IMR-90 (cell line): ENCODE measurements at regions not wholly inside any gene's neighbourhood (a gene's known extent, or its start where the extent isn't known, plus 50 kb on each side); places are given as distances from the start of the nearest gene placed in this dataset.

Experiments
- ATAC-seq: fragments of 200-7000 bp; cut with Tn5 transposase; 2 replicates; pipeline ENCODE4 v1.9.1; 2020; ENCODE audit warnings: low read depth, mild to moderate bottlenecking, moderate library complexity
- BruUV-seq: library from RNA; stranded (reverse); fragments of 400-500 nt; replicated peaks from 2 replicates; lab custom pipeline; 2021; lab: Mats Ljungman, UMichigan
- CTCF ChIA-PET: fragments of 300-600 bp; formaldehyde crosslinking; extraction: SDS; loops from one replicate; lab custom pipeline; 2021; ENCODE audit warnings: antibody characterized with exemption; lab: Yijun Ruan, JAX
- POLR2A ChIA-PET: fragments of 300-600 bp; sonication (Branson Sonifier 250); formaldehyde crosslinking; loops from one replicate; lab custom pipeline; 2022; ENCODE audit warnings: antibody characterized with exemption; ENCODE audit not compliant: unreplicated experiment; lab: Charles Lee
- DNase-seq: peaks from one replicate; pipeline ENCODE4 v3.0.0; 2013
- H2AFZ ChIP-seq: replicated peaks from 2 replicates; pipeline ENCODE3; 2013; ENCODE audit warnings: low read length, mild to moderate bottlenecking; ENCODE audit not compliant: poor library complexity
- H2AK5ac ChIP-seq: 2 replicates; pipeline ENCODE4 v1.6.1; 2013; ENCODE audit warnings: low read depth, low read length, inconsistent platforms
- H2AK9ac ChIP-seq: replicated peaks from 2 replicates; pipeline ENCODE3; 2013; ENCODE audit warnings: mild to moderate bottlenecking, low read depth, low read length, moderate library complexity; ENCODE audit not compliant: poor library complexity
- H2BK120ac ChIP-seq: 2 replicates; pipeline ENCODE4 v1.6.1; 2013; ENCODE audit warnings: low read depth, low read length, inconsistent platforms
- H2BK15ac ChIP-seq: 3 replicates; pipeline ENCODE4 v1.6.1; 2013; ENCODE audit warnings: low read depth, low read length, inconsistent platforms
- H2BK20ac ChIP-seq: 2 replicates; pipeline ENCODE4 v1.6.1; 2013; ENCODE audit warnings: low read depth, mild to moderate bottlenecking, inconsistent platforms, low read length, moderate library complexity
- H2BK5ac ChIP-seq: 2 replicates; pipeline ENCODE4 v1.6.1; 2013; ENCODE audit warnings: mild to moderate bottlenecking, low read depth, low read length, inconsistent platforms; ENCODE audit not compliant: poor library complexity, severe bottlenecking
- H3K14ac ChIP-seq: replicated peaks from 2 replicates; pipeline ENCODE4 v1.6.1; 2013; ENCODE audit warnings: low read depth, low read length, inconsistent platforms
- H3K18ac ChIP-seq: 2 replicates; pipeline ENCODE4 v1.6.1; 2013; ENCODE audit warnings: low read depth, low read length, control low read depth
- H3K23ac ChIP-seq: 2 replicates; pipeline ENCODE4 v1.6.1; 2013; ENCODE audit warnings: low read depth, low read length, inconsistent platforms
- H3K27ac ChIP-seq: 2 replicates; pipeline ENCODE4 v1.5.1; 2013; ENCODE audit warnings: mild to moderate bottlenecking, control low read depth, low read length; ENCODE audit not compliant: insufficient read depth
- H3K27me3 ChIP-seq: 2 replicates; pipeline ENCODE4 v1.6.1; 2013; ENCODE audit warnings: low read length; ENCODE audit not compliant: control insufficient read depth, insufficient read depth
- H3K36me3 ChIP-seq: 2 replicates; pipeline ENCODE4 v1.6.1; 2013; ENCODE audit warnings: low read length, mixed read lengths; ENCODE audit not compliant: control insufficient read depth, insufficient read depth
- H3K4ac ChIP-seq: 2 replicates; pipeline ENCODE4 v1.6.1; 2013; ENCODE audit warnings: low read depth, low read length, inconsistent platforms
- H3K4me1 ChIP-seq: 2 replicates; pipeline ENCODE4 v1.6.1; 2013; ENCODE audit warnings: low read length, mixed read lengths; ENCODE audit not compliant: control insufficient read depth, insufficient read depth
- H3K4me2 ChIP-seq: 2 replicates; pipeline ENCODE4 v1.6.1; 2013; ENCODE audit warnings: low read depth, mild to moderate bottlenecking, control low read depth, low read length, moderate library complexity
- H3K4me3 ChIP-seq: 2 replicates; pipeline ENCODE4 v1.5.1; 2013; ENCODE audit warnings: low read depth, mild to moderate bottlenecking, control low read depth, low read length, moderate library complexity; ENCODE audit not compliant: insufficient read depth
- H3K56ac ChIP-seq: 2 replicates; pipeline ENCODE4 v1.6.1; 2013; ENCODE audit warnings: low read length, inconsistent platforms; ENCODE audit not compliant: insufficient read depth; ENCODE audit errors: extremely low read depth
- H3K79me1 ChIP-seq, 2 experiments: 2 replicates each; pipeline ENCODE4 v1.6.1; 2013; ENCODE audit warnings: low read length in 2 of 2, inconsistent platforms in 1 of 2, low read depth in 1 of 2
- H3K9ac ChIP-seq: 2 replicates; pipeline ENCODE4 v1.6.1; 2013; ENCODE audit warnings: low read depth, low read length, control low read depth
- H3K9me1 ChIP-seq: 2 replicates; pipeline ENCODE4 v1.6.1; 2013; ENCODE audit warnings: low read length, inconsistent platforms; ENCODE audit not compliant: insufficient read depth
- H3K9me3 ChIP-seq: 2 replicates; pipeline ENCODE4 v1.6.1; 2013; ENCODE audit warnings: low read length; ENCODE audit not compliant: control insufficient read depth, insufficient read depth
- H4K20me1 ChIP-seq: 2 replicates; pipeline ENCODE4 v1.6.1; 2013; ENCODE audit warnings: low read length, inconsistent platforms; ENCODE audit not compliant: insufficient read depth
- H4K5ac ChIP-seq: 2 replicates; pipeline ENCODE4 v1.6.1; 2013; ENCODE audit warnings: mild to moderate bottlenecking, low read depth, low read length, control low read depth
- H4K8ac ChIP-seq, 2 experiments: 2 replicates each; pipeline ENCODE4 v1.6.1; 2013; ENCODE audit warnings: low read depth in 2 of 2, low read length in 2 of 2, control low read depth in 1 of 2, inconsistent platforms in 1 of 2
- H4K91ac ChIP-seq: 2 replicates; pipeline ENCODE4 v1.6.1; 2013; ENCODE audit warnings: low read depth, low read length, inconsistent platforms; ENCODE audit not compliant: insufficient read depth
- BHLHE40 ChIP-seq: fragments of 150-350 bp; IDR thresholded peaks from 2 replicates; pipeline ENCODE4 v1.6.1; 2016; ENCODE audit warnings: mild to moderate bottlenecking, low read depth, low read length
- CEBPB ChIP-seq: IDR thresholded peaks from 2 replicates; pipeline ENCODE4 v1.6.1; 2012; ENCODE audit warnings: low read depth, low read length, improper control_type of control experiment
- CHD1 ChIP-seq: IDR thresholded peaks from 2 replicates; pipeline ENCODE4 v1.6.1; 2012; ENCODE audit warnings: low read depth, low read length, improper control_type of control experiment
- FOS ChIP-seq: fragments of 150-350 bp; IDR thresholded peaks from 2 replicates; pipeline ENCODE4 v1.6.1; 2016; ENCODE audit warnings: low read depth, low read length
- MAFK ChIP-seq: IDR thresholded peaks from 2 replicates; pipeline ENCODE4 v1.6.1; 2012; ENCODE audit warnings: low read depth, low read length, improper control_type of control experiment
- MXI1 ChIP-seq: IDR thresholded peaks from 2 replicates; pipeline ENCODE4 v1.6.1; 2012; ENCODE audit warnings: low read depth, mild to moderate bottlenecking, low read length, moderate library complexity, borderline replicate concordance
- NFE2L2 ChIP-seq: fragments of 150-350 bp; IDR thresholded peaks from 2 replicates; pipeline ENCODE4 v1.6.1; 2016; ENCODE audit warnings: low read depth, mild to moderate bottlenecking, low read length
- POLR2A ChIP-seq: IDR thresholded peaks from 2 replicates; pipeline ENCODE4 v1.6.1; 2012; ENCODE audit warnings: mild to moderate bottlenecking, low read depth, low read length
- RAD21 ChIP-seq: IDR thresholded peaks from 2 replicates; pipeline ENCODE4 v1.6.1; 2012; ENCODE audit warnings: low read length, improper control_type of control experiment
- RCOR1 ChIP-seq: IDR thresholded peaks from 2 replicates; pipeline ENCODE4 v1.6.1; 2012; ENCODE audit warnings: mild to moderate bottlenecking, low read length, improper control_type of control experiment; ENCODE audit not compliant: insufficient replicate concordance
- RFX5 ChIP-seq: IDR thresholded peaks from 2 replicates; pipeline ENCODE4 v1.8.0; 2012; ENCODE audit warnings: low read depth, mild to moderate bottlenecking, low read length, moderate library complexity
- SMC3 ChIP-seq: fragments of 150-350 bp; IDR thresholded peaks from 2 replicates; pipeline ENCODE4 v1.6.1; 2016; ENCODE audit warnings: low read depth, mild to moderate bottlenecking, antibody characterized with exemption, low read length, moderate library complexity
- WGBS, 2 experiments: methylation state at CpG; one replicate each; pipeline versions ENCODE4 v1.1.5 to v1.1.7; 2013; ENCODE audit warnings: missing lambda C conversion rate in 2 of 2; ENCODE audit not compliant: insufficient read length in 1 of 2; ENCODE audit errors: extremely low coverage in 2 of 2; 5-methylcytosine and 5-hydroxymethylcytosine counted together
- dilution Hi-C: fragments of 300-500 bp; cut with HindIII; formaldehyde crosslinking; loops from one replicate; pipeline ENCODE4 v1.14.3; 2018; ENCODE audit warnings: low sequenced_read_pairs; ENCODE audit not compliant: unreplicated experiment
- in situ Hi-C: fragments of 300-500 bp; cut with MboI; formaldehyde crosslinking; loops from 3 replicates; pipeline ENCODE4 v1.14.3; 2019; ENCODE audit warnings: low sequenced_read_pairs, inconsistent platforms, mixed read lengths
- intact Hi-C: fragments of 100-400 bp; cut with micrococcal nuclease; formaldehyde crosslinking; loops from 2 replicates; pipeline ENCODE4 v1.10.0; 2022
- TF ChIP-seq, protein P1 (sequence below): fragments of 150-350 bp; IDR thresholded peaks from 2 replicates; pipeline ENCODE4 v1.6.1; 2017; ENCODE audit warnings: mild to moderate bottlenecking, antibody characterized with exemption, low read length, low read depth
- TF ChIP-seq, protein P2 (sequence below): conservative IDR thresholded peaks from 2 replicates; pipeline ENCODE4 v1.5.1; 2012; ENCODE audit warnings: mild to moderate bottlenecking, low read depth, low read length, improper control_type of control experiment
- TF ChIP-seq, protein P3 (sequence below): fragments of 150-350 bp; IDR thresholded peaks from 2 replicates; pipeline ENCODE4 v1.6.1; 2016; ENCODE audit warnings: low read depth, mild to moderate bottlenecking, low read length, moderate library complexity, borderline replicate concordance

DNA sequence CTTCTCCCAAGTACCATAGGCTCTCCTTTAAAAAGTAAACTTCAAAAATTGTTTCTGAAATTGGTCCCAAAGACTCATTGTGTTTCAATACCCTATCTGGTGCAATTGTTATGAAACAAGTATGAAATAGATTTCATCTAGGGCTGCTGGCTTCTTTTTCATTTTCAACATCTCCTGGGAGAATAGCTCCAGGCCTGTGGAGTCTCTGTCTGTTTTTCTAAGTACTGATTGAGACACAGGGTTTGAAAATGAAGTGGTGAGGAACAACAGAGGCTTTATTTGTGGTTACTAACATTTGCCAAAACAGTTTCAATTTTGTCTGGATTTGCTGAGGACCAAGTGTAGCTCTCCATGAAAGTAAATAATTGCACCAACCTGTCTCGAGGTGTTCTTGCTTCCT, 315.9 kb upstream of the LRATD1 start:
- dilution Hi-C loops (no loop called here), in situ Hi-C loops (no loop called here), intact Hi-C loops (no loop called here)
- H3K9ac ChIP-seq = no peak overlapping the region
- H3K4ac ChIP-seq = no peak overlapping the region
- no peak overlapping the region for H2AK9ac ChIP-seq
- no peaks in the 10 kb centered on the region for H3K4me1 ChIP-seq
- CTCF ChIA-PET = no interaction called here
- no peak overlapping the region for H2BK20ac ChIP-seq
- no peak overlapping the region for H2AFZ ChIP-seq
- POLR2A ChIA-PET = no interaction called here
- no peaks in the 10 kb centered on the region for H4K20me1 ChIP-seq
- no peaks in the 10 kb centered on the region for H3K79me1 ChIP-seq
- no peak overlapping the region for H2BK5ac ChIP-seq
- BruUV-seq = no TSS peak
- H2BK15ac ChIP-seq = no peak overlapping the region
- H3K56ac ChIP-seq = no peak overlapping the region
- H3K14ac ChIP-seq = no peak overlapping the region
- no peaks in the 10 kb centered on the region for H3K9me1 ChIP-seq
- no peak overlapping the region for H3K23ac ChIP-seq
- WGBS, 2 experiments = no CpG with 5 or more reads among the region's 1 CpG
- no peak overlapping the region for H4K91ac ChIP-seq
- ATAC-seq (no peak), DNase-seq (no peak)
- H3K27ac ChIP-seq = no peak overlapping the region
- no peaks in the 10 kb centered on the region for H3K36me3 ChIP-seq
- no peak overlapping the region for H2AK5ac ChIP-seq
- no peak overlapping the region for H3K4me3 ChIP-seq
- TF ChIP-seq FOS (no peak), NFE2L2 (no peak), POLR2A (no peak), BHLHE40 (no peak), MXI1 (no peak), CEBPB (no peak), SMC3 (no peak), RCOR1 (no peak), MAFK (no peak), CHD1 (no peak), RFX5 (no peak), RAD21 (no peak)
- TF ChIP-seq, protein P1, sequence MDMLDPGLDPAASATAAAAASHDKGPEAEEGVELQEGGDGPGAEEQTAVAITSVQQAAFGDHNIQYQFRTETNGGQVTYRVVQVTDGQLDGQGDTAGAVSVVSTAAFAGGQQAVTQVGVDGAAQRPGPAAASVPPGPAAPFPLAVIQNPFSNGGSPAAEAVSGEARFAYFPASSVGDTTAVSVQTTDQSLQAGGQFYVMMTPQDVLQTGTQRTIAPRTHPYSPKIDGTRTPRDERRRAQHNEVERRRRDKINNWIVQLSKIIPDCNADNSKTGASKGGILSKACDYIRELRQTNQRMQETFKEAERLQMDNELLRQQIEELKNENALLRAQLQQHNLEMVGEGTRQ = no peak
- TF ChIP-seq, protein P2, sequence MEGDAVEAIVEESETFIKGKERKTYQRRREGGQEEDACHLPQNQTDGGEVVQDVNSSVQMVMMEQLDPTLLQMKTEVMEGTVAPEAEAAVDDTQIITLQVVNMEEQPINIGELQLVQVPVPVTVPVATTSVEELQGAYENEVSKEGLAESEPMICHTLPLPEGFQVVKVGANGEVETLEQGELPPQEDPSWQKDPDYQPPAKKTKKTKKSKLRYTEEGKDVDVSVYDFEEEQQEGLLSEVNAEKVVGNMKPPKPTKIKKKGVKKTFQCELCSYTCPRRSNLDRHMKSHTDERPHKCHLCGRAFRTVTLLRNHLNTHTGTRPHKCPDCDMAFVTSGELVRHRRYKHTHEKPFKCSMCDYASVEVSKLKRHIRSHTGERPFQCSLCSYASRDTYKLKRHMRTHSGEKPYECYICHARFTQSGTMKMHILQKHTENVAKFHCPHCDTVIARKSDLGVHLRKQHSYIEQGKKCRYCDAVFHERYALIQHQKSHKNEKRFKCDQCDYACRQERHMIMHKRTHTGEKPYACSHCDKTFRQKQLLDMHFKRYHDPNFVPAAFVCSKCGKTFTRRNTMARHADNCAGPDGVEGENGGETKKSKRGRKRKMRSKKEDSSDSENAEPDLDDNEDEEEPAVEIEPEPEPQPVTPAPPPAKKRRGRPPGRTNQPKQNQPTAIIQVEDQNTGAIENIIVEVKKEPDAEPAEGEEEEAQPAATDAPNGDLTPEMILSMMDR = no peak
- TF ChIP-seq, protein P3, sequence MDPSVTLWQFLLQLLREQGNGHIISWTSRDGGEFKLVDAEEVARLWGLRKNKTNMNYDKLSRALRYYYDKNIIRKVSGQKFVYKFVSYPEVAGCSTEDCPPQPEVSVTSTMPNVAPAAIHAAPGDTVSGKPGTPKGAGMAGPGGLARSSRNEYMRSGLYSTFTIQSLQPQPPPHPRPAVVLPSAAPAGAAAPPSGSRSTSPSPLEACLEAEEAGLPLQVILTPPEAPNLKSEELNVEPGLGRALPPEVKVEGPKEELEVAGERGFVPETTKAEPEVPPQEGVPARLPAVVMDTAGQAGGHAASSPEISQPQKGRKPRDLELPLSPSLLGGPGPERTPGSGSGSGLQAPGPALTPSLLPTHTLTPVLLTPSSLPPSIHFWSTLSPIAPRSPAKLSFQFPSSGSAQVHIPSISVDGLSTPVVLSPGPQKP = no peak
- H3K27me3 ChIP-seq = no peaks in the 10 kb centered on the region
- H3K4me2 ChIP-seq = no peak overlapping the region
- no peak overlapping the region for H3K18ac ChIP-seq
- H4K8ac ChIP-seq = no peak overlapping the region
- H4K5ac ChIP-seq = no peak overlapping the region
- no peak overlapping the region for H2BK120ac ChIP-seq
- peaks cover 9% of the 10 kb centered on the region for H3K9me3 ChIP-seq
